ENCODE measurements at regions not wholly inside any gene's neighbourhood (a gene's known extent, or its start where the extent isn't known, plus 50 kb on each side); places are given as distances from the start of the nearest gene placed in this dataset.

DNA sequence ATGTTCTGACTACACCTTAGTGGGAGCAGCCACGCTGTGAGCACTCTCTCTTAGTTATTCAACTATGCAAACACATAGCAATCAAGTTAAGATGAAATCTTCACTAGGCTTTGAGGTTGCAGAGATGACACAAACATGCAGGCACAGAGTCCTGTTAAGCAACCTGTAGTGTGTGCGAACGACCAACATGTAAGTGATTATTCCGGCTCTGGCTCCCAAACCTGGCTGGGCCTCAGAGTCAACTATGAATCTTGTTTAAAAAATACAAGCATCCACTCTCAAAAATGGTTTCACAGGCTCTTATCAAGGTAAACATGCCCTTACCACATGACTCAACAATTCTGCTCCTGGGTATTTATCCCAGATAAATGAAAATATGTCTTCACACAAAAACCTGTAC, 91.4 kb downstream of the IRS2 start:
- FAIRE-seq (no peak), DNase-seq (ENCODE audit: low read depth) (no peak)
- Mint-ChIP-seq H3K4me3 (ENCODE audit: unreplicated experiment) (no peak overlapping the region), H3K27ac (ENCODE audit: unreplicated experiment) (no peak overlapping the region), H3K9me3 (ENCODE audit: unreplicated experiment) (no peaks in the 10 kb centered on the region), H3K27me3 (ENCODE audit: low read depth, unreplicated experiment) (peaks cover 2% of the 10 kb centered on the region), H3K36me3 (ENCODE audit: low read depth, unreplicated experiment) (no peaks in the 10 kb centered on the region), H3K4me1 (ENCODE audit: low read depth, unreplicated experiment) (peaks cover 11% of the 10 kb centered on the region)
- H3K9me3 ChIP-seq (ENCODE audit: insufficient read depth, low read depth, low read length): no peaks in the 10 kb centered on the region
- no peaks in the 10 kb centered on the region for H3K36me3 ChIP-seq (ENCODE audit: insufficient read depth, low read length)
- peaks cover 10% of the 10 kb centered on the region for H3K4me1 ChIP-seq (ENCODE audit: insufficient read depth, low read length)
- H4K20me1 ChIP-seq (ENCODE audit: insufficient read depth, low read length): no peaks in the 10 kb centered on the region
- H3K4me2 ChIP-seq (ENCODE audit: low read length): no peak overlapping the region
- TF ChIP-seq EZH2 (IDR thresholded peaks at IDR 0.05; ENCODE audit: insufficient read depth, low read length): no peak
- TF ChIP-seq, protein P1, sequence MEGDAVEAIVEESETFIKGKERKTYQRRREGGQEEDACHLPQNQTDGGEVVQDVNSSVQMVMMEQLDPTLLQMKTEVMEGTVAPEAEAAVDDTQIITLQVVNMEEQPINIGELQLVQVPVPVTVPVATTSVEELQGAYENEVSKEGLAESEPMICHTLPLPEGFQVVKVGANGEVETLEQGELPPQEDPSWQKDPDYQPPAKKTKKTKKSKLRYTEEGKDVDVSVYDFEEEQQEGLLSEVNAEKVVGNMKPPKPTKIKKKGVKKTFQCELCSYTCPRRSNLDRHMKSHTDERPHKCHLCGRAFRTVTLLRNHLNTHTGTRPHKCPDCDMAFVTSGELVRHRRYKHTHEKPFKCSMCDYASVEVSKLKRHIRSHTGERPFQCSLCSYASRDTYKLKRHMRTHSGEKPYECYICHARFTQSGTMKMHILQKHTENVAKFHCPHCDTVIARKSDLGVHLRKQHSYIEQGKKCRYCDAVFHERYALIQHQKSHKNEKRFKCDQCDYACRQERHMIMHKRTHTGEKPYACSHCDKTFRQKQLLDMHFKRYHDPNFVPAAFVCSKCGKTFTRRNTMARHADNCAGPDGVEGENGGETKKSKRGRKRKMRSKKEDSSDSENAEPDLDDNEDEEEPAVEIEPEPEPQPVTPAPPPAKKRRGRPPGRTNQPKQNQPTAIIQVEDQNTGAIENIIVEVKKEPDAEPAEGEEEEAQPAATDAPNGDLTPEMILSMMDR (IDR thresholded peaks at IDR 0.05; ENCODE audit: insufficient read depth, low read depth, low read length): no peak
- H2AFZ ChIP-seq (ENCODE audit: low read depth, low read length): no peak overlapping the region
- no peak overlapping the region for H3K27ac ChIP-seq (ENCODE audit: low read depth, low read length)
- H3K79me2 ChIP-seq (ENCODE audit: insufficient read depth, low read length): no peaks in the 10 kb centered on the region
- no peak overlapping the region for H3K9ac ChIP-seq (ENCODE audit: low read length)
- H3K4me3 ChIP-seq (ENCODE audit: insufficient read depth, low read depth, low read length): no peak overlapping the region
- peaks cover 13% of the 10 kb centered on the region for H3K27me3 ChIP-seq (ENCODE audit: insufficient read depth, low read length)

DNA sequence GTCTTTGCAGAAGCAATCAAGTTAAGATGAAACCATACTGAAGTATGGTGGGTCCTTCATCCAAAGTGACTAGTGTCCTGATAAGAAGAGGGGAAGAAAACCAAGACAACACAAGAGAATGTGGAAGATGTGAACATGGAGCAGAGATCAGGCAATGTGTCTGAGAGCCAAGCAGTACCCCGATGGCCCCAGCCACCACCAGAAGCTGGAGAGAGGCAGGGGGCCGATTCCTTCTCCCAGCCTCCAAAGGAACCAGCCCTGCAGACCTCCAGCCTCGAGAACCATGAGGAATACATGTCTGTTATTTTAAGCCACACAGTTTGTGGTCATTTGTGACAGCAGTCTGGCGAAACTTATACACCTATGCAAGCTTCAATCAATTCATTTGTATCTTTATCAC, 93.2 kb downstream of the IRS2 start:
- no peak overlapping the region for H3K4me3 Mint-ChIP-seq (ENCODE audit: unreplicated experiment)
- no peak for FAIRE-seq
- H3K27me3 Mint-ChIP-seq (ENCODE audit: low read depth, unreplicated experiment): peaks cover 6% of the 10 kb centered on the region
- H3K9me3 ChIP-seq (ENCODE audit: insufficient read depth, low read depth, low read length): no peaks in the 10 kb centered on the region
- no peaks in the 10 kb centered on the region for H3K4me1 ChIP-seq (ENCODE audit: insufficient read depth, low read length)
- no peak overlapping the region for H3K4me2 ChIP-seq (ENCODE audit: low read length)
- H4K20me1 ChIP-seq (ENCODE audit: insufficient read depth, low read length): no peaks in the 10 kb centered on the region
- no peak overlapping the region for H3K27ac ChIP-seq (ENCODE audit: low read depth, low read length)
- no peaks in the 10 kb centered on the region for H3K36me3 Mint-ChIP-seq (ENCODE audit: low read depth, unreplicated experiment)
- no peak overlapping the region for H3K9ac ChIP-seq (ENCODE audit: low read length)
- H2AFZ ChIP-seq (ENCODE audit: low read depth, low read length): no peak overlapping the region
- H3K27ac Mint-ChIP-seq (ENCODE audit: unreplicated experiment): no peak overlapping the region
- H3K4me3 ChIP-seq (ENCODE audit: insufficient read depth, low read depth, low read length): no peak overlapping the region
- no peaks in the 10 kb centered on the region for H3K79me2 ChIP-seq (ENCODE audit: insufficient read depth, low read length)
- DNase-seq (ENCODE audit: low read depth): no peak
- no peaks in the 10 kb centered on the region for H3K9me3 Mint-ChIP-seq (ENCODE audit: unreplicated experiment)
- H3K4me1 Mint-ChIP-seq (ENCODE audit: low read depth, unreplicated experiment): peaks cover 7% of the 10 kb centered on the region
- peaks cover 13% of the 10 kb centered on the region for H3K27me3 ChIP-seq (ENCODE audit: insufficient read depth, low read length)
- H3K36me3 ChIP-seq (ENCODE audit: insufficient read depth, low read length): no peaks in the 10 kb centered on the region
- no peak for TF ChIP-seq EZH2 (IDR thresholded peaks at IDR 0.05; ENCODE audit: insufficient read depth, low read length)
- TF ChIP-seq, protein P1 (IDR thresholded peaks at IDR 0.05; ENCODE audit: insufficient read depth, low read depth, low read length): no peak

DNA sequence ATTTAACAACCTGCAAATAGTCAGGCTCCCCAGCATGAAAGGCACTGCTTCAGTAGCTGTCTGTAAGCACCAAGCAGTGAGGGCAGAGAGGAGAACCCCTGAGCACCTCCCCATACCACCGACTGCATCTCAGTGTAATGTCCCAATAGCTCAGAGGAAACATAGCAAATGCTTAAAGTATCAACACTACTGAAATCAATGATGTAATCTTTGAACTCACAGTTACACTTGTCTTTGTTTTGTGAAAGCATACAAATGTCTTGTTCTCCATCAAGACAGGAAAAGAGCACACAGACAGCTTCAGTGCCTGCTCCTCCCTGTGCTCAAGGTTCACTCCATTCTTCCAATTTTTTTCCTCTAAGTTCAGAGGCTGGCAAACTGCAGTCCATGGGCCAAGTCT, 94.7 kb downstream of the IRS2 start:
- H2AFZ ChIP-seq (ENCODE audit: low read depth, low read length): no peak overlapping the region
- FAIRE-seq: no peak

More for the DNA sequence above, 94.7 kb downstream of the IRS2 start:
- Mint-ChIP-seq H3K4me3 (ENCODE audit: unreplicated experiment) (no peak overlapping the region), H3K9me3 (ENCODE audit: unreplicated experiment) (no peaks in the 10 kb centered on the region), H3K27me3 (ENCODE audit: low read depth, unreplicated experiment) (peaks cover 4% of the 10 kb centered on the region), H3K27ac (ENCODE audit: unreplicated experiment) (peak overlapping the region; percentile 49), H3K4me1 (ENCODE audit: low read depth, unreplicated experiment) (no peaks in the 10 kb centered on the region), H3K36me3 (ENCODE audit: low read depth, unreplicated experiment) (no peaks in the 10 kb centered on the region)
- no peak overlapping the region for H3K4me2 ChIP-seq (ENCODE audit: low read length)
- no peak for DNase-seq (ENCODE audit: low read depth)
- H3K9ac ChIP-seq (ENCODE audit: low read length): no peak overlapping the region
- H3K4me3 ChIP-seq (ENCODE audit: insufficient read depth, low read depth, low read length): no peak overlapping the region
- peaks cover 12% of the 10 kb centered on the region for H3K27me3 ChIP-seq (ENCODE audit: insufficient read depth, low read length)
- H4K20me1 ChIP-seq (ENCODE audit: insufficient read depth, low read length): no peaks in the 10 kb centered on the region
- no peaks in the 10 kb centered on the region for H3K9me3 ChIP-seq (ENCODE audit: insufficient read depth, low read depth, low read length)
- H3K36me3 ChIP-seq (ENCODE audit: insufficient read depth, low read length): no peaks in the 10 kb centered on the region
- TF ChIP-seq, protein P1 (IDR thresholded peaks at IDR 0.05; ENCODE audit: insufficient read depth, low read depth, low read length): no peak
- TF ChIP-seq EZH2 (IDR thresholded peaks at IDR 0.05; ENCODE audit: insufficient read depth, low read length): no peak
- H3K4me1 ChIP-seq (ENCODE audit: insufficient read depth, low read length): no peaks in the 10 kb centered on the region
- H3K79me2 ChIP-seq (ENCODE audit: insufficient read depth, low read length): no peaks in the 10 kb centered on the region
- H3K27ac ChIP-seq (ENCODE audit: low read depth, low read length): no peak overlapping the region
